ENCODE measurements at regions not wholly inside any gene's neighbourhood (a gene's known extent, or its start where the extent isn't known, plus 50 kb on each side); places are given as distances from the start of the nearest gene placed in this dataset.
"Not testable (repeated sequence)": the region's sequence is repeated elsewhere in the genome, so short reads cannot be mapped to it uniquely, and the experiment has no call there.

DNA sequence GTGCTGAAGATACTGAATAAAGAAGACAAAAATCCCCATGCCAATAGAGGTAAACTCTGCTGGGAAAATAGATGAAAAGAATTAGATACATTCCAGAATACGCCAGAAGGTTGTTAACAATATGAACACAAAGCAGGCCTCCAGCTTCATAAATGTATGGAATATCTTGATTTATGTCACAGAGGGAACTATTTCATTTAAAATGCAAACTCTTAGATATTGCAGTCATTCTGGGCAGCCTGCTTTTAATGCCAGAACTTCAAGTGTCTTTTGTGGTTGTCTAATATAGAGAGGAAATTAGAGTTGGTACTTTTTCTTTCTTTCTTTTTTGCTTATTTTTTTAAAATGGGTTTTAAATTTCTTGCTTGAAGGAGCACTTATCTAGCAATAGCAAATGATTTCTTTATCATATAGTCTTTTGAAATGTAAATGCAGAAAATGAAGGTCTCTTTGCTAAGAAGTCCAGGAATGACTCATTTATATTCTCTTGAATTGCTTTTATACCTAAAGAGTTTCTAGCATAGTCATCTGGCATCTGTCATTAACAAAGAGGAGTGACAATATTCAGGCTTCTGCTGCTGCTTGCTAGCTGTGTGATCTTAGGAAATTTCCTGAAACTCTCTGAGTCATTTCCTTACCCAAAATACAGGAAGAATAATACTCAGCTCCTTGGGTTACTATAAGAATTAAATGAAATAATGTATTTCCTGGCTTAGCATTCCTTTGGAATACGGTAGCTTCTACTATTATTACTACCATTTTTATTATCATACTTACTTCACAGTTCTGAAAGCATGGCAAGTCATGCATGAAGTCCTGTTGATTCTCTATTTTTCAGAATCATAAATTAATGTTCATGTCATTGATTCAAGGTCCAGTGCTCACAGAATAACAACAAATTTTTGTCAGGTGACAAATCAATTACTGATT lies 527.6 kb downstream of the DIPK2A start:
- Histone ChIP-seq H3K27me3 (ENCODE audit: control insufficient read depth, insufficient read depth, low read length, poor library complexity, severe bottlenecking) (no peaks in the 10 kb centered on the region), H3K9ac (ENCODE audit: extremely low read depth, low read length, poor library complexity, severe bottlenecking) (no peak overlapping the region), H3K36me3 (ENCODE audit: control insufficient read depth, insufficient read depth, low read length) (no peaks in the 10 kb centered on the region), H3K4me3 (ENCODE audit: low read length) (no peak overlapping the region), H3K9me3 (ENCODE audit: control insufficient read depth, low read length) (peaks cover 5% of the 10 kb centered on the region), H3K27ac (ENCODE audit: low read depth, low read length) (no peak overlapping the region), H3K4me1 (ENCODE audit: control insufficient read depth, insufficient read depth, low read length) (no peaks in the 10 kb centered on the region)
- no peak overlapping the region for H3K27ac Mint-ChIP-seq
- peaks cover 5% of the 10 kb centered on the region for H3K9me3 Mint-ChIP-seq
- peaks cover 17% of the 10 kb centered on the region for H3K4me1 Mint-ChIP-seq
- no peaks in the 10 kb centered on the region for H3K27me3 Mint-ChIP-seq (ENCODE audit: insufficient read depth)
- WGBS, 2 experiments (ENCODE audit: insufficient coverage in 1 of 2, insufficient read length in 1 of 2) = 43% methylated on average over 2 of the region's 2 CpGs; no CpG with 5 or more reads in 1 of the 2 experiments
- no peak for DNase-seq
- H3K36me3 Mint-ChIP-seq (ENCODE audit: low read depth) = peaks cover 3% of the 10 kb centered on the region
- TF ChIP-seq CTCF (conservative IDR thresholded peaks at IDR 0.05) = no peak
- H3K4me3 Mint-ChIP-seq = no peak overlapping the region

DNA sequence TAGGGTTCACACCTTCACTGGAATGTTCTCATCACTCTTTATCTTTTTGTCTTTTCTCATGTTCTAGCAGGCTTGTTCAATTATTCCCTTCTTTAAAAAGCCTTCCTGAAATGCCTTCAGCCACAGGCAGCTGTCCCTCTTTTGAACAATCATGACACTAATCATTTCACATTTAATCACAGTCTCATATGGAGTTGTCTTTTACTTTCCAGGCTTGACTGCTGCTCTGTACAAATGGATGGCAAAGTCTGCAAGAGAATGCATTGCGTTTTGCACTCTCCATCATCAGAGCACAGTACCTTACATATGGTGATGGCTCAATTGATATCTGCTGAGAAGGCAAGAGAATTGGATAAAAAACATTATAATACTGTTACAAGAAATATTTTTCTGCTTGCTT lies 529.8 kb downstream of the DIPK2A start:
- H3K4me1 Mint-ChIP-seq = peaks cover 30% of the 10 kb centered on the region
- no peak for DNase-seq
- no peak for TF ChIP-seq CTCF (conservative IDR thresholded peaks at IDR 0.05)
- no peaks in the 10 kb centered on the region for H3K36me3 Mint-ChIP-seq (ENCODE audit: low read depth)
- Histone ChIP-seq H3K27me3 (ENCODE audit: control insufficient read depth, insufficient read depth, low read length, poor library complexity, severe bottlenecking) (no peaks in the 10 kb centered on the region), H3K36me3 (ENCODE audit: control insufficient read depth, insufficient read depth, low read length) (no peaks in the 10 kb centered on the region), H3K9ac (ENCODE audit: extremely low read depth, low read length, poor library complexity, severe bottlenecking) (no peak overlapping the region), H3K9me3 (ENCODE audit: control insufficient read depth, low read length) (peaks cover 7% of the 10 kb centered on the region), H3K4me1 (ENCODE audit: control insufficient read depth, insufficient read depth, low read length) (peaks cover 2% of the 10 kb centered on the region), H3K27ac (ENCODE audit: low read depth, low read length) (peak overlapping the region; percentile 3), H3K4me3 (ENCODE audit: low read length) (no peak overlapping the region)
- 93% methylated on average over 1 of the region's 1 CpG; no CpG with 5 or more reads in 1 of the 2 experiments for WGBS, 2 experiments (ENCODE audit: insufficient coverage in 1 of 2, insufficient read length in 1 of 2)
- H3K4me3 Mint-ChIP-seq = no peak overlapping the region
- H3K9me3 Mint-ChIP-seq = no peaks in the 10 kb centered on the region
- H3K27me3 Mint-ChIP-seq (ENCODE audit: insufficient read depth) = no peaks in the 10 kb centered on the region
- H3K27ac Mint-ChIP-seq = no peak overlapping the region

GRCh38 chr3:144502402-144502801 lies 530.8 kb downstream of the DIPK2A start:
- no peak overlapping the region for H3K4me3 Mint-ChIP-seq
- no peaks in the 10 kb centered on the region for H3K9me3 Mint-ChIP-seq
- H3K9me3 ChIP-seq (ENCODE audit: control insufficient read depth, low read length) = peaks cover 7% of the 10 kb centered on the region
- no peaks in the 10 kb centered on the region for H3K27me3 Mint-ChIP-seq (ENCODE audit: insufficient read depth)
- no peaks in the 10 kb centered on the region for H3K36me3 Mint-ChIP-seq (ENCODE audit: low read depth)
- no peak overlapping the region for H3K27ac Mint-ChIP-seq
- no peaks in the 10 kb centered on the region for H3K27me3 ChIP-seq (ENCODE audit: control insufficient read depth, insufficient read depth, low read length, poor library complexity, severe bottlenecking)
- no peak overlapping the region for H3K4me3 ChIP-seq (ENCODE audit: low read length)
- no peak overlapping the region for H3K9ac ChIP-seq (ENCODE audit: extremely low read depth, low read length, poor library complexity, severe bottlenecking)
- no peak for TF ChIP-seq CTCF (conservative IDR thresholded peaks at IDR 0.05)
- WGBS, 2 experiments (ENCODE audit: insufficient coverage in 1 of 2, insufficient read length in 1 of 2) = 66 to 82% methylated on average over 4 of the region's 4 CpGs
- peaks cover 30% of the 10 kb centered on the region for H3K4me1 Mint-ChIP-seq
- H3K36me3 ChIP-seq (ENCODE audit: control insufficient read depth, insufficient read depth, low read length) = no peaks in the 10 kb centered on the region
- peaks cover 2% of the 10 kb centered on the region for H3K4me1 ChIP-seq (ENCODE audit: control insufficient read depth, insufficient read depth, low read length)
- H3K27ac ChIP-seq (ENCODE audit: low read depth, low read length) = no peak overlapping the region
- DNase-seq = no peak

- not testable (repeated sequence) for H3K4me1 ChIP-seq (ENCODE audit: control insufficient read depth, insufficient read depth, low read length); H3K27me3 Mint-ChIP-seq (ENCODE audit: insufficient read depth); H3K36me3 Mint-ChIP-seq (ENCODE audit: low read depth); DNase-seq; H3K4me3 ChIP-seq (ENCODE audit: low read length); H3K9me3 Mint-ChIP-seq; H3K27ac ChIP-seq (ENCODE audit: low read depth, low read length); H3K9me3 ChIP-seq (ENCODE audit: control insufficient read depth, low read length); H3K4me3 Mint-ChIP-seq; H3K36me3 ChIP-seq (ENCODE audit: control insufficient read depth, insufficient read depth, low read length); H3K27ac Mint-ChIP-seq; H3K27me3 ChIP-seq (ENCODE audit: control insufficient read depth, insufficient read depth, low read length, poor library complexity, severe bottlenecking); H3K9ac ChIP-seq (ENCODE audit: extremely low read depth, low read length, poor library complexity, severe bottlenecking)
- H3K4me1 Mint-ChIP-seq = peaks cover 34% of the 10 kb centered on the region
- WGBS, 2 experiments (ENCODE audit: insufficient coverage in 1 of 2, insufficient read length in 1 of 2) = 95 to 100% methylated on average over 1 to 4 of the region's 4 CpGs
These were observed 534.8 kb downstream of the DIPK2A start for GRCh38 chr3:144506375-144506774.
